Fibroblast of lung (primary cell): ENCODE measurements at regions not wholly inside any gene's neighbourhood (a gene's known extent, or its start where the extent isn't known, plus 50 kb on each side); places are given as distances from the start of the nearest gene placed in this dataset.

Experiments used
- DNase-seq, 2 donors: peaks; one replicate each; pipeline versions ENCODE4 v3.0.0 to v3.0.0-alpha.2; 2010; ENCODE audit warnings: low read depth in 2 of 2
- H2AFZ ChIP-seq: 2 replicates; pipeline ENCODE4 v1.5.1; 2012; ENCODE audit warnings: low read length, control low read depth, inconsistent platforms
- H3K27ac ChIP-seq: 2 replicates; pipeline ENCODE4 v1.5.1; 2011; ENCODE audit warnings: low read length, control low read depth; ENCODE audit not compliant: insufficient read depth
- H3K27me3 ChIP-seq: 2 replicates; pipeline ENCODE4 v1.5.1; 2011; ENCODE audit warnings: mild to moderate bottlenecking, low read length; ENCODE audit not compliant: control insufficient read depth, insufficient read depth
- H3K36me3 ChIP-seq: 2 replicates; pipeline ENCODE4 v1.5.1; 2011; ENCODE audit warnings: low read length; ENCODE audit not compliant: control insufficient read depth, insufficient read depth
- H3K4me1 ChIP-seq: 2 replicates; pipeline ENCODE4 v1.5.1; 2011; ENCODE audit warnings: low read length; ENCODE audit not compliant: control insufficient read depth, insufficient read depth; ENCODE audit errors: extremely low read depth
- H3K4me2 ChIP-seq: 2 replicates; pipeline ENCODE4 v1.5.1; 2011; ENCODE audit warnings: low read length, control low read depth; ENCODE audit not compliant: insufficient read depth; ENCODE audit errors: extremely low read depth
- H3K4me3 ChIP-seq, 4 experiments: fragments of 200-600 bp in 1 of 4; sonication (generic) in 1 of 4; replicated peaks in 1 of 4; 2 replicates each; pipeline ENCODE4 v1.5.1; 2011 to 2016; ENCODE audit warnings: low read length in 4 of 4, low read depth in 3 of 4, mild to moderate bottlenecking in 3 of 4, control low read depth in 2 of 4, inconsistent platforms in 1 of 4, mixed read lengths in 1 of 4; ENCODE audit not compliant: insufficient read depth in 1 of 4; ENCODE audit errors: control extremely low read depth in 1 of 4
- H3K79me2 ChIP-seq: 2 replicates; pipeline ENCODE4 v1.5.1; 2012; ENCODE audit warnings: mild to moderate bottlenecking, low read length, inconsistent platforms; ENCODE audit not compliant: control insufficient read depth, insufficient read depth
- H3K9ac ChIP-seq: 2 replicates; pipeline ENCODE4 v1.5.1; 2011; ENCODE audit warnings: mild to moderate bottlenecking, low read length, control low read depth; ENCODE audit not compliant: insufficient read depth
- H3K9me3 ChIP-seq: 2 replicates; pipeline ENCODE4 v1.5.1; 2012; ENCODE audit warnings: low read depth, low read length; ENCODE audit not compliant: control insufficient read depth, insufficient read depth
- H4K20me1 ChIP-seq: 2 replicates; pipeline ENCODE4 v1.5.1; 2011; ENCODE audit warnings: low read length; ENCODE audit not compliant: control insufficient read depth, insufficient read depth; ENCODE audit errors: extremely low read depth
- CTCF ChIP-seq, 2 donors: IDR thresholded peaks in 1 of 2; conservative IDR thresholded peaks in 1 of 2; 1 replicate in 1 of 2; 2 replicates in 1 of 2; pipeline ENCODE4 v1.5.1; 2011 to 2012; ENCODE audit warnings: low read length in 2 of 2, control low read depth in 1 of 2, inconsistent platforms in 1 of 2, low read depth in 1 of 2, mild to moderate bottlenecking in 1 of 2
- EZH2 ChIP-seq: IDR thresholded peaks from 2 replicates; pipeline ENCODE4 v1.5.1; 2012; ENCODE audit warnings: low read length, control low read depth, mild to moderate bottlenecking; ENCODE audit errors: missing control alignments

GRCh38 chr5:82991059-82991458 is 86.1 kb downstream of the TMEM167A start:
- TF ChIP-seq CTCF (conservative IDR thresholded peaks at IDR 0.05 in 1 of 2, IDR thresholded peaks at IDR 0.05 in 1 of 2; ENCODE audit: low read depth in 1 of 2, low read length in 2 of 2) = no peak
- TF ChIP-seq EZH2 = no peak

GRCh38 chr5:82987188-82987587 is 90.0 kb downstream of the TMEM167A start:
- H3K9ac ChIP-seq = no peak overlapping the region
- no peak for DNase-seq
- H3K9me3 ChIP-seq = no peaks in the 10 kb centered on the region
- no peaks in the 10 kb centered on the region for H3K36me3 ChIP-seq
- H3K27me3 ChIP-seq = no peaks in the 10 kb centered on the region
- H2AFZ ChIP-seq = no peak overlapping the region
- peaks cover 2% of the 10 kb centered on the region for H3K4me1 ChIP-seq
- no peaks in the 10 kb centered on the region for H4K20me1 ChIP-seq
- no peak overlapping the region for H3K4me3 ChIP-seq
- no peaks in the 10 kb centered on the region for H3K79me2 ChIP-seq
- no peak for TF ChIP-seq CTCF (conservative IDR thresholded peaks at IDR 0.05 in 1 of 2, IDR thresholded peaks at IDR 0.05 in 1 of 2; ENCODE audit: low read depth in 1 of 2, low read length in 2 of 2)
- TF ChIP-seq EZH2 = no peak
- H3K4me2 ChIP-seq = no peak overlapping the region
- no peak overlapping the region for H3K27ac ChIP-seq

More at GRCh38 chr5:82991059-82991458, 86.1 kb downstream of the TMEM167A start:
- no peak overlapping the region for H3K4me2 ChIP-seq
- peaks cover 2% of the 10 kb centered on the region for H3K4me1 ChIP-seq
- no peaks in the 10 kb centered on the region for H3K36me3 ChIP-seq
- H3K9me3 ChIP-seq = no peaks in the 10 kb centered on the region
- H3K27me3 ChIP-seq = no peaks in the 10 kb centered on the region
- no peak overlapping the region for H3K4me3 ChIP-seq
- no peaks in the 10 kb centered on the region for H4K20me1 ChIP-seq
- no peaks in the 10 kb centered on the region for H3K79me2 ChIP-seq
- no peak overlapping the region for H3K9ac ChIP-seq
- DNase-seq = no peak
- no peak overlapping the region for H3K27ac ChIP-seq
- H2AFZ ChIP-seq = no peak overlapping the region

GRCh38 chr5:82986404-82986803 is 90.8 kb downstream of the TMEM167A start:
- TF ChIP-seq CTCF (conservative IDR thresholded peaks at IDR 0.05 in 1 of 2, IDR thresholded peaks at IDR 0.05 in 1 of 2; ENCODE audit: low read depth in 1 of 2, low read length in 2 of 2) (no peak), EZH2 (no peak)
- H3K27ac ChIP-seq = no peak overlapping the region

More at GRCh38 chr5:82986404-82986803, 90.8 kb downstream of the TMEM167A start:
- Histone ChIP-seq H3K4me3 (no peak overlapping the region), H3K9me3 (no peaks in the 10 kb centered on the region), H2AFZ (no peak overlapping the region), H3K36me3 (no peaks in the 10 kb centered on the region), H3K9ac (no peak overlapping the region), H4K20me1 (no peaks in the 10 kb centered on the region), H3K79me2 (no peaks in the 10 kb centered on the region), H3K4me2 (no peak overlapping the region), H3K27me3 (no peaks in the 10 kb centered on the region), H3K4me1 (no peaks in the 10 kb centered on the region)
- no peak for DNase-seq
